ENCODE measurements at regions not wholly inside any gene's neighbourhood (a gene's known extent, or its start where the extent isn't known, plus 50 kb on each side); places are given as distances from the start of the nearest gene placed in this dataset.

- no peak for DNase-seq
Observed at GRCh38 chr10:2850202-2850601, 217.1 kb upstream of the PFKP start.

- DNase-seq: no peak
Observed at GRCh38 chr10:2844925-2845324, 222.4 kb upstream of the PFKP start.

GRCh38 chr10:2839081-2839725 lies 228.1 kb upstream of the PFKP start:
- peak; percentile 1 for DNase-seq

GRCh38 chr10:2837674-2838073 lies 229.7 kb upstream of the PFKP start:
- no peak for DNase-seq

DNA sequence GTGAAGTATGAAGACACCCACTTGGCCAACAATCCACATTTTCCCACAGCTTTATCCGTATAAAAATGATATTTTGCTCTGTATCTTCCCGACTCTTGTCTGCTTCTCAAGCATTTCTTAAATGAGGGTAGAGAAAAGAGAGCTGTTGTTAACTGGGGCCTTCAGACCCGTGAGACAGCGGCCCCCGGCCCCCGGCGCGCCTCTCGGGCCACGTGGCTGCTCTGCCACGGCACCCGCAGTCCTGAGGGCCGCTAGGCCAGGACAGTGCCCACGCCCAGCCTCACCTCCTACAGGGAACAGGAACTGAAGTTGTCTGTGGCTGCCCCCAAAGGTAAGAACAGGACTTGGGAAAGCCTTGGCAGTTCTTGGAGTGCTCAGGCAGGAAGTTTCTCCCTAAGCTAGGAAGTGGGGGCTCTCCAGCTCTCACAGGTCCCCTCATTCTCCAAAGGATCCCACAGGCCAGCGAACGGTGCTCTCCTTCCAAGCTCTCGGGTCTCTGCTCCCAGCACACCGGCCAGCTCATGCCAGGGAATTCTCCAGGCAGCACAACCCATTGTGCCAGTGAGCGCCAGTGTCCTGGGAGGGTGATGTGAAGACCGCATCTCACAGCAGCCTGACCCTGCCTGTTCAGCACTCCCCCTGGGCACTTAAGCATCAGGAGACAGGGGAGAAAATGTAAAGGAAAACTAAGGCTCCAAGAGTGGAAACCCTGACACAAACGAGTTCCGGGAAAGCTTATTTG lies 230.3 kb upstream of the PFKP start:
- DNase-seq: no peak

GRCh38 chr10:2834214-2834613 lies 233.1 kb upstream of the PFKP start:
- DNase-seq: no peak

DNA sequence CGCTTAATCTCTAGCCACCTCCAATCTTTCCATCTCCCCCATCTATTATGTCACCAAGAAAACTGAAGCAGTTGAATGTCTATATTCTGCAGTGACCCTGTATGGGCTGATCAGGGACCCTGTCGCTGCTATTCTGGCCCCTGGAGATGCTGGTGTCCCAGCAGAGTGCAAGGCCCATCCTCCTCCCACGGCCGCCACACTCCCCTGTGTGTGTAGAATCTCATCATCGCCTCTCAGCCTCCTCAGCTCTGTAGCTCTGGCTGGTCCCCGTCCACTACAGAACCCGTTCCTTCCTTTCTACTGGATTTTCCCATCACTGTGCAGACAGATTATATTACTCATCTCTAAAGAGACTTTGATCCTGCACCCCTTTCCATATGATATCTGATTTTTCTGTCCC lies 235.8 kb upstream of the PFKP start:
- no peak for DNase-seq

DNA sequence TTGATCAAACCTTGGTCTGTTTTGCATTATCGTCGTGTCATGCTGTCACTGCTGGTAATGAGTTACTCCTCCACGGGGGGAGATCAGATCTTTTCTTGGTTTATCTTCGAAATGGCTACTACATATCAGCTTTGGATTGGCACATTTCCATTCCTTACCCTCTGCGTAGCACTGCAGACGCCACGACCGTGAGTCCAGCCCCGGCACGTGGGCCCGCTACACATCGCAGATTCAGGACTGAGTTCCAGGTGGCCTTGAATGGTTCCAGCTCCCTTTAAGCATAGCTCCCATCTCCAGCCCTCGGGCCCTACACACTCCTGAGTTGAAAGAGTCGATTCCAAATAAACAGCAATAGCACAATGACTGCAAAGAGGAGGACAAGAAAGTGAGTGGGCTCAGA lies 238.6 kb upstream of the PFKP start:
- no peak for DNase-seq

DNA sequence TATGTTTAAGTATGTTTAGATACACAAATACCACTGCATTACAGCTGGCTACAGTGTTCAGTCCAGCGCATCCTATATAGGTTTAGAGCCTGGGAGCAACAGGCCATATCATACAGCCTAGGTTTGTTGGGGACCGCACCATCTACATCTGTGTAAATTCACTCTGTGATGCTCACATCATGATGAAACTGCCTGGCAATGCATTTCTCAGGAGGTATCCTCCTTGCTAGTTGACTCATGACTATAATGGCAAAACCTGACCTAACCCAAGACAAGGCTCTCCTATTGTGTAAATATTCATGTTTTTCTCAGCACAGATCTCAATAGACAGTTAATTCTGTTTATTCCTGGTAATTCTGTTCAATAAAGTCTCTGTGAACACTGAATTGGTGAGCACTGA lies 240.7 kb upstream of the PFKP start:
- no peak for DNase-seq

DNA sequence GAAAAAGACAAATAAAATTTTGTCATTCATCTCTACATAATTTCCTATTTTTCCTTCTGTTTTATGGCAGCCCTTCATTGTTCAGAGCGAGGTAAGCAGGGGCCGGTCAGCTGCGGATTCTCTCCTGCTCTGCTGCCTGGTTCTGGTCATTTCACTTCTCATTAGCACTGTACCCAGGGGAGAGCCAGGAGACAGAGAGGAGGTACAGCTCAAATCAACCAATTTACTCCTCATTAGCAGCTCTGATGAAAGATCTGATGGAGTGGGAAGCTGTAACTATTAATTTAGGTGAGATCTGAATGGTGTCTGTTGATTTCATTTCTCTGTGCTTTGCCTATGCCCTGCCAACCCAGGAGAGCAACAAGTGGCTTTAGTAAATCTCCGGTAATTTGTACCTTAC lies 241.5 kb upstream of the PFKP start:
- no peak for DNase-seq

DNA sequence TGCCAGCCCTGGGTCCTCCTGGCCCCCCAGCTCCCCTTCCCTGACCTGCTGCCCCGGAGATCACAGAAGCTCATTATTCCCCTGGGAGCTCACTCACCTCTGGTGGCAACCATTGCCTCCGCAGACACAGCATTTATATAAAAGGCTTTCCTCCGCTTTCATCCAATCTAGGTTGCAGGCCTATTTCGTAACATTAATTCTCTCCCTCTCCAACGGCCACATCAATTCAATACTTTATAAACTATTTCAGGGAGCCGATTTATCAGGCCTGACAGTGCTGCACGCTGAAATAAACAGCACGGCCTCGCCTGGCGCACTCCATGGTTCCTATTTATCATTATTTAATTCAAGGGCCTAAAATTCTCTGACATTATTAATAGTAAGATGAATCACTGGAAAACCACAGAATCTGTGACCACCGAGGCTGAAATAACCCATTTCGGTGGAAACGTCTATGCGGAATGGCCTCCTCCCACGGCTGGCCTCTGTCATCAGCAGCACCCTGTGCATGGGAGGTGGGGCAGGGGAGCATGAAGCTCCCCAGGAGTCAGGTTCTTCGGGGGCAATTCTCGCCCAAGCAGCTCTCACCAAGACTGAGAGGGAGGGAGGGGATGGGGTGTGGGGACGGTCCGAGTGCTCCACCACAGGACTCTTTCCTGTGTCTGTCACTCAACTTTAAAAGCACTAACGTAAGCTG lies 249.3 kb upstream of the PFKP start:
- no peak for DNase-seq

DNA sequence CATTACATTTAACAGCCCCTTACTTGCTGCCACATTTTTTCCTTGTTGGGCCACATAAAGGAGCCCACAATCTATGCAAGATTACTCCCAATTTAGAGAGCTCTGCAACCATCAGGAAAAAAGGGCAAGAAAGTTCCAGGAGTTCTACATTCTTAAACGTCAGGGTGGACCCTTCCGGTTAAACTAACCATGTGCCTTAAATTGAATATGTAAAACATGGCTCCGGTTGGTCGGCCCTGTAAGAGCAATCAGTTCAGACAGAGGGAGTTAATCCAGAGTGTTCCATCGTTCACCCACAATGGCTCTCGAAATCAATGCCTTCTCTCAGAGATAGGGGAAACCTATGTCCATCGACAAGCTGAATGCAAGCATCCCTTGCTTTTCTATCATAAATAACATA lies 253.7 kb upstream of the PFKP start:
- DNase-seq: no peak

GRCh38 chr10:2813286-2813685 lies 254.1 kb upstream of the PFKP start:
- no peak for DNase-seq

- no peak for DNase-seq
Observed at GRCh38 chr10:2812631-2813030, 254.7 kb upstream of the PFKP start.

- no peak for DNase-seq
Observed at GRCh38 chr10:2800178-2800577, 267.2 kb upstream of the PFKP start.

GRCh38 chr10:2798336-2799022 lies 268.9 kb upstream of the PFKP start:
- no peak for DNase-seq

DNA sequence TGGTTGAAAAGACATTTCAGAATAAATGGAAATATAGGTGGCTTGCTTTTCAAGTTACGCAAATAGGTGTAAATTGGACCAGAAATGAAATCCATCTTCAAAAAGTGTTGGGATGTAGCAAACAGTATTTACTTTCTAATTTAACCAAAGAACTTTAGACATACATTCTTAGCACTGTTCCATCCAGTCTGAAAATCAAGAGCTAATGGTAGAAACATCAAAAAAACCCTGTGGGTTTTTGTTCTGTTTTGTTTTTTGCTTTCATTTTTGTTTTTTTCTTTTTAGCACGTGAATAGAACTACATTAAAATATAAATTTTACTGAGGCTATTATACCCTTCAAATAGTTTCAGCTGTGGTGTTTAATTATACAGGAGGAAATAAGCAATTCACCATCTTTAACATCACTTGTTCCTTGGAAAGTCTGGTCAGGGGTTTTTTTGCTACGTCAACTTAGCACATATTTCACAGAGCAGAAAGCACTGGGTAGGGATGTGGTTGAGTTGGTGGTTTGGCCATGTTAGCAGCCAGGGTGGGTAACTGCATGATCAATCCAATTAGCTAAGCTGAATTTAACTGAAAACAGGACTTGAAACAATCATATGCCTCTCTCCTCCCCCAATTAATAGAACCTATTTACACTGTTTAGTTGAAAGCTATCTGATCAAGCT lies 275.4 kb upstream of the PFKP start:
- no peak for DNase-seq

DNA sequence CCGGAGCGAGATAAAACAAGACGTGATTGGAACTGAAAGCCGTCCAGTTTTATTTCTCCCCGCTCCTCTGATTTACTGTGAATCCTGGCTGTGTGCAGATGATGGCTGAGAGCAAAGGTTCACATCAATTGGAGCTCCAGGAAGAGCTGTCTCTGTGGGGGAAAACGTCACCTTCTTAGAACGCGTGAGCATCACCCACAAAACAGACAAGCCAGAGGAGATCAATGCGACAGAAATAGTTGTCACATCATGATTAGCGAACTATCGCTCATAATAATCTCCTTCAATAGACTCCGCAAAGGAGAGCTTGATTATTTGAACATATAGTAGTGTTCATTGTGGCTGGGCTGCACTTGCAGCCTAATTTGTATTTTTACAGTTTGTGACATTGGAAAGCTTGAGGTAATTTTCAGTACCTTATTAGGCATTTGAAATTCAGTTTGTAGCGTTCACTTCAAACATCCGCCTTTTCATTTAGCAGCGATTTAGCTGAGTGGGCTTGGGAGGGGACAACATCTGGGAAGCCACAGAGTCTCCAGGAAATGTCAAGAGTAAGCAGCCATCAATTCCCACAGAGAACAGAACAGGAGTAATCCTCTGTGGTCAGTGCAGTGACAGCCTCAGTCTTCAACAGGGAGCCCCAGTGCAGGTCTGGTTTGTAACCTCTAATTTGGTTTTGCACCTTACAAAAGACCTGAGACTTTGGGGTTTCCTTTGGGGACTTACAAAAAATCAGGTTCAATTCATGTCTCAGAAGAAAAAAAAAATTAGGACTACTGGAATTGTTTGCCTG lies 276.8 kb upstream of the PFKP start:
- no peak for DNase-seq

DNA sequence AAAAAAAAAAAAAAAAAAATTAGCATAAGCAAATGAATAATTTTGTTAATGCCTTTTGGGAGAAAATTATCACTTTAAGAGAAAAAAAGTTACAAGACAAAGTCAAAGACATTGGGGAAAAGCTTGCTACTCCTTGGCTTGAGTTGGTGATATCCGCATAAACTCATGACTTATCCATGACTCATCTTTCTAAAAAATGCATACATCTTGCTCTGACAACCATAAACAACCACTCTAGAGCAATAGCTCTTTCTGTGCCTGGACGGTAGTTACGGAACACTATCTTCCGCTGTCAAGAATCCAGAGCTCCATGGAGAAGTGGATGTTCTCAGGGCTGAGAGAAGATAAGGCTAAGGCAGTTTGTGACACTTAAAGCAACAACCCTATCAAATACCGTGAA lies 281.1 kb upstream of the PFKP start:
- no peak for DNase-seq

DNA sequence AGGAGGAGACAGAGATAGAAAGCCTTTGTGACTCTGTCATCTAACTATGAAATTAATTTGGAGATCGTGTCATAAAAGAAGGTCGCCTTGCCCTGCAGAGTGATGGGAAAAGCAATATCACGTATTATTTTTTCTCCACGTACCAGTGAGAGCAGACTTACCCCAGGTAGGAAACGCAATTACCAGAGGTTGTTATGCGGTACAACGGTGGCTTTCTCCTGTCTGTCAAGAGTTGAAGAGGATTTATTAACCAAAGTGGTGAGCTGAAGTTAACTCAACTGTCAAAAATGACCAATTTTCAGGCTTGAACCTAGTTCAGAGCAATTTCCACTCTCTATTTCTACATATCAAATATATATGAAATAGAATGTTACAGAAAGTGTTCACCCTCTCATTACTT lies 282.6 kb upstream of the PFKP start:
- no peak for DNase-seq

GRCh38 chr10:2782950-2783349 lies 284.4 kb upstream of the PFKP start:
- DNase-seq: no peak

DNA sequence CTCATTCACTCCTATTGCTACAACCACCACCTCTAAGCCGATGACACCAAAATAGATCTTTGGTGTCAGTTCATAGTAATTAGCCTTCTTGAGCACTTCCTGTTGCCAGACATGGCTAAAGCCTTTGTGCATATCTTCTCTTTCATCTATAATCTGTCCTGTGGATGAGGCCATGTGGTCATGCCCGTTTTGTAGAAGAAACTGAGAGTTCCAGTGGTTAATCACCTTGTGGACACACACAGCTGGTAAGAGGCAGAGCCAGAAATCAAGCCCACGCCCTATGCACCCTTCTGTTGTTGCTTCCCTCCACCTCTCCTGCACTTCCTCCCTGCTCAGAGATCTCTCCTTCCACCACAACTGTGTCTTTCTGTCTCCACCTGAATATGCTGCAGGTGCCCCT lies 285.1 kb upstream of the PFKP start:
- DNase-seq: no peak
